H1 (cell line): ENCODE measurements at regions not wholly inside any gene's neighbourhood (a gene's known extent, or its start where the extent isn't known, plus 50 kb on each side); places are given as distances from the start of the nearest gene placed in this dataset.

Experiments used
- CTCF ChIA-PET: fragments of 300-600 bp; sonication (Branson Sonifier 250); formaldehyde crosslinking; loops from one replicate; lab custom pipeline; 2021; ENCODE audit not compliant: partially characterized antibody; lab: Charles Lee
- POLR2A ChIA-PET: fragments of 300-600 bp; sonication (Branson Sonifier 250); formaldehyde crosslinking; loops from one replicate; lab custom pipeline; 2021; ENCODE audit warnings: inconsistent platforms; ENCODE audit not compliant: partially characterized antibody; lab: Charles Lee
- DNase-seq, 2 experiments: peaks; one replicate each; pipeline versions ENCODE4 v3.0.0 to v3.0.0-alpha.2; 2010 to 2022; ENCODE audit warnings: low spot score in 2 of 2, low read depth in 1 of 2, mixed read lengths in 1 of 2
- FAIRE-seq: peaks from 2 replicates; lab custom pipeline; 2011; peaks lifted over from hg19 to GRCh38; lab: Jason Lieb, UNC
- H2AFZ ChIP-seq: 2 replicates; pipeline ENCODE4 v1.8.1; 2012; ENCODE audit warnings: low read length, inconsistent platforms
- H2AK5ac ChIP-seq: 2 replicates; pipeline ENCODE4 v1.6.1; 2013; ENCODE audit warnings: low read depth, low read length
- H2BK120ac ChIP-seq: replicated peaks from 2 replicates; pipeline ENCODE3; 2013; ENCODE audit warnings: low read depth, low read length, inconsistent platforms
- H2BK12ac ChIP-seq: 2 replicates; pipeline ENCODE4 v1.6.1; 2013; ENCODE audit warnings: low read depth, low read length
- H2BK15ac ChIP-seq: 2 replicates; pipeline ENCODE4 v1.6.1; 2013; ENCODE audit warnings: low read length
- H2BK20ac ChIP-seq: 2 replicates; pipeline ENCODE4 v1.6.1; 2013; ENCODE audit warnings: low read length
- H2BK5ac ChIP-seq: 2 replicates; pipeline ENCODE4 v1.6.1; 2013; ENCODE audit warnings: low read depth, low read length
- H3K14ac ChIP-seq: 2 replicates; pipeline ENCODE4 v1.6.1; 2013; ENCODE audit warnings: inconsistent platforms; ENCODE audit not compliant: insufficient read length
- H3K18ac ChIP-seq: 2 replicates; pipeline ENCODE4 v1.6.1; 2013; ENCODE audit warnings: low read length; ENCODE audit errors: extremely low read depth
- H3K23ac ChIP-seq: 2 replicates; pipeline ENCODE4 v1.6.1; 2013; ENCODE audit warnings: inconsistent platforms; ENCODE audit not compliant: insufficient read length
- H3K23me2 ChIP-seq: 2 replicates; pipeline ENCODE4 v1.6.1; 2013; ENCODE audit warnings: low read depth, low read length
- H3K27ac ChIP-seq: 2 replicates; pipeline ENCODE4 v1.6.1; 2011; ENCODE audit warnings: low read depth, low read length, inconsistent platforms
- H3K27me3 ChIP-seq, 4 experiments: replicated peaks in 1 of 4; 1 replicate in 1 of 4; 2 replicates in 3 of 4; pipeline versions ENCODE4 v1.6.1 to v1.8.1; 2011 to 2013; ENCODE audit warnings: low read length in 3 of 4, mild to moderate bottlenecking in 3 of 4, inconsistent platforms in 2 of 4, mixed read lengths in 2 of 4, moderate library complexity in 1 of 4; ENCODE audit not compliant: control insufficient read depth in 3 of 4, insufficient read depth in 3 of 4; ENCODE audit errors: extremely low read depth in 1 of 4
- H3K36me3 ChIP-seq, 4 experiments: 2 replicates each; pipeline versions ENCODE4 v1.6.1 to v1.8.1; 2011 to 2013; ENCODE audit warnings: mild to moderate bottlenecking in 4 of 4, low read length in 3 of 4, moderate library complexity in 2 of 4, control low read depth in 1 of 4, inconsistent platforms in 1 of 4; ENCODE audit not compliant: insufficient read depth in 4 of 4, control insufficient read depth in 2 of 4
- H3K4ac ChIP-seq: replicated peaks from 2 replicates; pipeline ENCODE3; 2013; ENCODE audit warnings: low read length, low read depth, mixed read lengths, inconsistent platforms; ENCODE audit not compliant: insufficient read length
- H3K4me1 ChIP-seq, 4 experiments: replicated peaks in 1 of 4; 1 replicate in 1 of 4; 2 replicates in 3 of 4; pipeline versions ENCODE4 v1.6.1 to v1.8.1; 2011 to 2013; ENCODE audit warnings: low read length in 3 of 4, inconsistent platforms in 2 of 4, mixed read lengths in 1 of 4; ENCODE audit not compliant: insufficient read depth in 4 of 4, control insufficient read depth in 3 of 4
- H3K4me2 ChIP-seq, 2 experiments: 2 replicates each; pipeline versions ENCODE4 v1.6.1 to v1.8.1; 2011 to 2013; ENCODE audit warnings: low read depth in 2 of 2, low read length in 2 of 2, control low read depth in 1 of 2, inconsistent platforms in 1 of 2, mild to moderate bottlenecking in 1 of 2; ENCODE audit not compliant: insufficient read depth in 1 of 2
- H3K4me3 ChIP-seq, 4 experiments: fragments of 200-600, 300-600 bp in 1 of 4; sonication (generic), shearing (Covaris generic), sonication (Bioruptor Twin) in 1 of 4; 2 replicates each; pipeline versions ENCODE4 v1.5.1 to v1.8.1; 2011 to 2016; ENCODE audit warnings: low read length in 4 of 4, low read depth in 3 of 4, control low read depth in 2 of 4, inconsistent platforms in 2 of 4, mild to moderate bottlenecking in 2 of 4, mixed read lengths in 1 of 4, moderate library complexity in 1 of 4; ENCODE audit not compliant: insufficient read depth in 2 of 4; ENCODE audit errors: extremely low read depth in 1 of 4
- H3K56ac ChIP-seq: replicated peaks from 2 replicates; pipeline ENCODE3; 2013; ENCODE audit warnings: low read depth, mild to moderate bottlenecking, mixed read lengths, low read length, inconsistent platforms; ENCODE audit not compliant: insufficient read length
- H3K79me1 ChIP-seq: 2 replicates; pipeline ENCODE4 v1.6.1; 2013; ENCODE audit warnings: low read depth, low read length, control low read depth
- H3K79me2 ChIP-seq, 2 experiments: 2 replicates each; pipeline versions ENCODE4 v1.6.1 to v1.8.1; 2012 to 2013; ENCODE audit warnings: low read length in 2 of 2, mild to moderate bottlenecking in 2 of 2, inconsistent platforms in 1 of 2; ENCODE audit not compliant: insufficient read depth in 2 of 2, control insufficient read depth in 1 of 2
- H3K9ac ChIP-seq, 4 experiments: replicated peaks in 1 of 4; 1 replicate in 1 of 4; 2 replicates in 3 of 4; pipeline versions ENCODE4 v1.6.1 to v1.8.1; 2011 to 2013; ENCODE audit warnings: low read depth in 3 of 4, low read length in 3 of 4, control low read depth in 2 of 4, mild to moderate bottlenecking in 2 of 4, moderate library complexity in 2 of 4, inconsistent platforms in 1 of 4; ENCODE audit errors: extremely low read depth in 1 of 4
- H3K9me3 ChIP-seq, 2 experiments: 2 replicates each; pipeline versions ENCODE4 v1.6.1 to v1.8.1; 2012 to 2013; ENCODE audit warnings: mild to moderate bottlenecking in 2 of 2, moderate library complexity in 2 of 2, control low read depth in 1 of 2, inconsistent platforms in 1 of 2, low read depth in 1 of 2, low read length in 1 of 2, mixed read lengths in 1 of 2; ENCODE audit not compliant: insufficient read depth in 2 of 2
- H4K20me1 ChIP-seq, 2 experiments: replicated peaks in 1 of 2; 2 replicates each; pipeline versions ENCODE3 to v1.8.1; 2011 to 2013; ENCODE audit warnings: inconsistent platforms in 2 of 2, low read length in 2 of 2, mild to moderate bottlenecking in 1 of 2; ENCODE audit not compliant: insufficient read depth in 2 of 2, control insufficient read depth in 1 of 2
- H4K5ac ChIP-seq: 2 replicates; pipeline ENCODE4 v1.6.1; 2013; ENCODE audit warnings: low read length, low read depth, mixed read lengths, inconsistent platforms; ENCODE audit not compliant: insufficient read length
- H4K8ac ChIP-seq: 2 replicates; pipeline ENCODE4 v1.8.0; 2013; ENCODE audit warnings: mild to moderate bottlenecking, moderate library complexity, low read length, inconsistent platforms; ENCODE audit not compliant: insufficient read depth; ENCODE audit errors: extremely low read depth
- H4K91ac ChIP-seq: replicated peaks from 2 replicates; pipeline ENCODE3; 2013; ENCODE audit warnings: low read length, mixed read lengths, inconsistent platforms; ENCODE audit not compliant: insufficient read length
- BACH1 ChIP-seq: IDR thresholded peaks from 2 replicates; pipeline ENCODE4 v1.6.1; 2012; ENCODE audit warnings: low read length, improper control_type of control experiment
- KDM1A ChIP-seq: fragments of 200-600, 300-600 bp; sonication (generic); IDR thresholded peaks from 2 replicates; pipeline ENCODE4 v1.7.1; 2016; ENCODE audit warnings: mild to moderate bottlenecking, low read length, borderline replicate concordance
- MAFK ChIP-seq: IDR thresholded peaks from 2 replicates; pipeline ENCODE4 v1.6.1; 2012; ENCODE audit warnings: low read depth, mild to moderate bottlenecking, improper control_type of control experiment, low read length
- WGBS, 2 experiments: shearing (Covaris generic) in 1 of 2; methylation state at CpG; one replicate each; pipeline versions ENCODE4 v1.1.6 to v1.1.7; 2013 to 2015; ENCODE audit warnings: low lambda C conversion rate in 2 of 2, mixed read lengths in 2 of 2, inconsistent platforms in 1 of 2, low coverage in 1 of 2, missing lambda C conversion rate in 1 of 2; ENCODE audit not compliant: insufficient replicate concordance in 2 of 2, insufficient coverage in 1 of 2, insufficient read length in 1 of 2; ENCODE audit errors: extremely low coverage in 1 of 2, missing lambda C conversion rate in 1 of 2; 5-methylcytosine and 5-hydroxymethylcytosine counted together

DNA sequence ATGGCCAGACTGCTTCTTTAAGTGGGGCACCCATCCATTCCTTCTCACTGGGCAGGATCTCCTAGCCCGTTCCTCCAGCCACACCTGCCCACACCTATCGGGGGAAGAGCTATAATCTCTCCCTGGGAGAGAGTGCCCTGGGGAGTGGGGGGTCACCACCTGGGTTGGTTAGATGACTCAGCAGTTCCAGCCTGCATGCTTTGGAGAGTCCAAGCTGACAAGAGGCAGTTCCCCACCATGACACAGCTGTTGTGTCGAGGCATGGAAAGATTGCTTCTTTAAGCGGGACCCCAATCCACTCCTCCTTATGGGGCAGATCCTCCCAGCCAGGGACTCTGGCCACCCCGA, 52.6 kb upstream of the PPFIA2 start:
- Histone ChIP-seq H3K4me3 (no peak overlapping the region), H3K79me2 (no peaks in the 10 kb centered on the region), H4K5ac (no peak overlapping the region), H2BK15ac (no peak overlapping the region), H3K18ac (0 out of 2 replicates have a peak overlapping the region, but pooled peaks have one; percentile 4), H3K9me3 (no peaks in the 10 kb centered on the region), H4K91ac (no peak overlapping the region), H3K4me2 (no peak overlapping the region), H2BK120ac (no peak overlapping the region), H2AFZ (peak overlapping the region; percentile 91), H3K4me1 (peaks cover 0 to 5% (median 0%) of the 10 kb centered on the region in 4 experiments; a peak in 4 of 7 replicates), H2BK12ac (0 out of 2 replicates have a peak overlapping the region, but pooled peaks have one; percentile 9), H2AK5ac (no peak overlapping the region), H4K8ac (no peak overlapping the region), H3K23ac (no peak overlapping the region), H3K36me3 (no peaks in the 10 kb centered on the region), H3K56ac (no peak overlapping the region), H4K20me1 (no peaks in the 10 kb centered on the region), H3K4ac (no peak overlapping the region), H3K27me3 (no peaks in the 10 kb centered on the region), H3K27ac (no peak overlapping the region), H2BK5ac (0 out of 2 replicates have a peak overlapping the region, but pooled peaks have one; percentile 11), H3K79me1 (no peaks in the 10 kb centered on the region), H3K9ac (no peak overlapping the region), H3K23me2 (no peaks in the 10 kb centered on the region), H3K14ac (no peak overlapping the region), H2BK20ac (no peak overlapping the region)
- no peak for FAIRE-seq
- DNase-seq = no peak
- WGBS, 2 experiments = 89% methylated on average over 5 of the region's 5 CpGs; no CpG with 5 or more reads in 1 of the 2 experiments
- ChIA-PET POLR2A (interaction anchor here (1.5 kb wide), 1 partner anchor 11 kb away, joined by 3 read pairs; no protein-coding TSS in a partner anchor), CTCF (interaction anchor here (0.9 to 2.2 kb wide), 4 partner anchors 9 to 547 kb away, joined by 3 to 8 read pairs (median 6); partner anchors contain the start of genes CCDC59 and METTL25)
- TF ChIP-seq MAFK (peak; percentile 43; the same call in 1 of the 2 replicates), BACH1 (peak; percentile 91), KDM1A (no peak)
